ENCODE measurements at regions not wholly inside any gene's neighbourhood (a gene's known extent, or its start where the extent isn't known, plus 50 kb on each side); places are given as distances from the start of the nearest gene placed in this dataset.

DNA sequence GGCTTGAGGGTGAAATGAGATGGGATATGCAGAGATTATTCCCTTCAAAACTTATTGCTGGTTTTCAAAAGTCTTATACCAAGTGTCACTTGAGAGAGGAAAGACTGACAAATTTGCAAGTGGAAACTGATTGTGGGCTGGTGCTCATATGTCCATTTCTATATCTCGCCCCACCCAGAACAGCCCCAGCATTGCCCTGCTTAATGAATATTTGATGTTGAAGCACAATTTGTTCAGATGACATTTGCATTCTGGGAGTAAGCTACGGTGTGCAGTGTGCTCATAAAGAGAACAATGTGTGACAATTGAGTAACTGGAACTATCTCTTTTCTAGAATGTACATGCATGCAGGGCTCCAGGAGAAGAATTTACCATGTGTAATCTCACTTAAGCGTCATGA, 223.5 kb upstream of the TRPC5 start:
- TF ChIP-seq, protein P1, sequence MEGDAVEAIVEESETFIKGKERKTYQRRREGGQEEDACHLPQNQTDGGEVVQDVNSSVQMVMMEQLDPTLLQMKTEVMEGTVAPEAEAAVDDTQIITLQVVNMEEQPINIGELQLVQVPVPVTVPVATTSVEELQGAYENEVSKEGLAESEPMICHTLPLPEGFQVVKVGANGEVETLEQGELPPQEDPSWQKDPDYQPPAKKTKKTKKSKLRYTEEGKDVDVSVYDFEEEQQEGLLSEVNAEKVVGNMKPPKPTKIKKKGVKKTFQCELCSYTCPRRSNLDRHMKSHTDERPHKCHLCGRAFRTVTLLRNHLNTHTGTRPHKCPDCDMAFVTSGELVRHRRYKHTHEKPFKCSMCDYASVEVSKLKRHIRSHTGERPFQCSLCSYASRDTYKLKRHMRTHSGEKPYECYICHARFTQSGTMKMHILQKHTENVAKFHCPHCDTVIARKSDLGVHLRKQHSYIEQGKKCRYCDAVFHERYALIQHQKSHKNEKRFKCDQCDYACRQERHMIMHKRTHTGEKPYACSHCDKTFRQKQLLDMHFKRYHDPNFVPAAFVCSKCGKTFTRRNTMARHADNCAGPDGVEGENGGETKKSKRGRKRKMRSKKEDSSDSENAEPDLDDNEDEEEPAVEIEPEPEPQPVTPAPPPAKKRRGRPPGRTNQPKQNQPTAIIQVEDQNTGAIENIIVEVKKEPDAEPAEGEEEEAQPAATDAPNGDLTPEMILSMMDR (conservative IDR thresholded peaks at IDR 0.05; ENCODE audit: low read depth) = no peak
- CTCF ChIA-PET = no interaction called here
- no peak for DNase-seq (ENCODE audit: low spot score)
- POLR2A ChIA-PET (ENCODE audit: low non-redundant PET) = no interaction called here
- no peak overlapping the region for H3K27ac ChIP-seq

DNA sequence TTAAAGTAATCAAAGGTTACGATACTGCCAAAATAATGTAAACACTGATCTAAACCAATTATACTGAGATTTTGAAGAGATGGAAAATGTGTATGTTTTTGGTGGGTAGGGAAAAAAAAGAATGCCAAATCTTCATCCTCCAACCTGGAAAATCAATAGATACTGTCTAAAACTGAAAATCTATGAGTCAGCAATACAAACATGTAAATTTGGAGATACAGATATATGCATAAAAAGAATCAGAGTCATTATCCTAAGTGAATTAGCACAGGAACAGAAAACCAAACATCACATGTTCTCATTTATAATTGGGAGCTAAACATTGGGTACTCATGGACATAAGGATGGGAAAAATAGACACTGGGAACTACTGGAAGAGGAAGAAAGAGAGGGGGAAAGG, 197.4 kb upstream of the TRPC5 start:
- H3K27ac ChIP-seq = no peak overlapping the region
- DNase-seq (ENCODE audit: low spot score) = no peak
- CTCF ChIA-PET = no interaction called here
- TF ChIP-seq, protein P1 (conservative IDR thresholded peaks at IDR 0.05; ENCODE audit: low read depth) = no peak
- POLR2A ChIA-PET (ENCODE audit: low non-redundant PET) = no interaction called here

DNA sequence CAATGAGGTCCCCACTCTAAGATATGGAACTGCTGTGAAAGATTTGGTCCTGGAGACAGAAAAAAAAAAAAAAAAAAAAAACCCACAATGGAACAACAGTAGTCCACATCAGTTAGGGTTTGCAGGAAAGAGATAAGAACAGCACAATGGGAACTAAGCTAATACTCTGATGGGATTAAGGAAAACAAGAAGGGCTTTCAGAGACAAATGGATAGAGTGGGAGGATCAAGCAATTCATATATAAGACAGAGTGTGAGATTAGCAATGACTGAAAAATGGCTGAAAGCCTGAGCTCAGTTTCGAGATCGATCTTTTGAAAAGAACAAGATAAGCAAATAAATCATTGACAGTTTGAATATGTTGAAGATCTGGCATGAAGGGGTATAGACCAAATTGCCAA, 188.4 kb upstream of the TRPC5 start:
- DNase-seq (ENCODE audit: low spot score) = no peak
- POLR2A ChIA-PET (ENCODE audit: low non-redundant PET) = no interaction called here
- CTCF ChIA-PET = interaction anchor here (0.6 kb wide), 1 partner anchor 359 kb away, joined by 3 read pairs; no protein-coding TSS in a partner anchor
- H3K27ac ChIP-seq = no peak overlapping the region
- TF ChIP-seq, protein P1 (conservative IDR thresholded peaks at IDR 0.05; ENCODE audit: low read depth) = no peak

DNA sequence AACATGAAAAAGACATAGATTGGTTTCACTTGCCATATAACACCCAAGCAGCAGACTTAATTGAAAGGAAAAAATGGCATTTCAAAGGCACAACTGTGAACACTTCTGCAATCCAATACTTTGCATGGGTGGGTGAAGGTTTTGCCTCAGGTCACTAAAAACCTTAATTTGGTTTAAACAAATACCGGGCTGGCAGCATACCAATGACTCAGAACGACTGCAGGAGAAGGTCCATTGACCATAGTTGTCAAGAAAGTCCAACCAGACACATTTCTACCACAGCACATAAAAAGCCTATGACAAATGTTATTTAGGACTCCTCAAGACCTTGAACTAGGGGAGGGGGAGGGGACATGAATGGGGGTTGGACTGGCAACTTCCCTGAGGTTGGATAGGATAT, 183.6 kb upstream of the TRPC5 start:
- ChIA-PET POLR2A (ENCODE audit: low non-redundant PET) (no interaction called here), CTCF (interaction anchor here (0.6 kb wide), 1 partner anchor 34 kb away, joined by 3 read pairs; no protein-coding TSS in a partner anchor)

DNA sequence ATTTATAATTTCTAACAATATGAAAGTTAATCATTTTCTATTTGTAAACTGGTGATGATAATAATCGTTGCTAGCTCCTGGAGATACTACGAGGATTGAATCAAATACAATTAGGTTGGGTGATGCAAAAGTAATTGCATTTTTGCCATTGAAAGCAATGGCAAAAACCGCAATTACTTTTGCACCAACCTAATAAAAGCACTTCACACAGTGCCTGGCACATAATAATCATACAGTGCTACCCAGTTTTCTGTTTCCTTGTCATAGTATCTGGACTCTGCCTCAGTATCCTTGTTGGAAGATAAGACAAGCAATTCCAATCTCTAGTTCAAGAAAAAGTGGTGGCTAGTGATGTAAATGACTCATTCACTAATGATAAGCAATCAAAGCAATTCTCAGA, 176.8 kb upstream of the TRPC5 start:
- no peak for DNase-seq (ENCODE audit: low spot score)
- ChIA-PET POLR2A (ENCODE audit: low non-redundant PET) (no interaction called here), CTCF (no interaction called here)
- H3K27ac ChIP-seq = no peak overlapping the region
- TF ChIP-seq, protein P1 (conservative IDR thresholded peaks at IDR 0.05; ENCODE audit: low read depth) = no peak

More for the DNA sequence above, 183.6 kb upstream of the TRPC5 start:
- no peak overlapping the region for H3K27ac ChIP-seq
- DNase-seq (ENCODE audit: low spot score) = no peak
- TF ChIP-seq, protein P1 (conservative IDR thresholded peaks at IDR 0.05; ENCODE audit: low read depth) = no peak

DNA sequence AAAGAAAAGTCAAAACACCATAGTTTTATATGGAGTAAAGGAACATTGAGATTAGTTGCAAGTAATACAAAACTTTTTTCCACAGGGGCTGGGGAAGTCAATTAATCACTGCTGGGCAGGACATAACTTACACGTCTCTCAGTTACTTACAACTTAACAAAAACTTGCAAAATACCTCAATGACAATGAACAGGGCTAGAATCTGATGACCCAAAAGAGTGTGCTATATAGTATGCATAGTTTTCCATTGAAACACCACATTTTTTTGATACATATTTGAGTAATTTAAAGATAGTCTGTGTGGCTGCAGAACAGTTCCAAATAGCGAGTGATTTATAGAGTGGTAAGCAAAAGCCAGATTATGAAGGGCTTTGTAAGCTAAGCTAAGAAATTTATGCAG, 172.3 kb upstream of the TRPC5 start:
- ChIA-PET POLR2A (ENCODE audit: low non-redundant PET) (no interaction called here), CTCF (no interaction called here)
- no peak for DNase-seq (ENCODE audit: low spot score)
- no peak overlapping the region for H3K27ac ChIP-seq
- TF ChIP-seq, protein P1 (conservative IDR thresholded peaks at IDR 0.05; ENCODE audit: low read depth) = no peak

DNA sequence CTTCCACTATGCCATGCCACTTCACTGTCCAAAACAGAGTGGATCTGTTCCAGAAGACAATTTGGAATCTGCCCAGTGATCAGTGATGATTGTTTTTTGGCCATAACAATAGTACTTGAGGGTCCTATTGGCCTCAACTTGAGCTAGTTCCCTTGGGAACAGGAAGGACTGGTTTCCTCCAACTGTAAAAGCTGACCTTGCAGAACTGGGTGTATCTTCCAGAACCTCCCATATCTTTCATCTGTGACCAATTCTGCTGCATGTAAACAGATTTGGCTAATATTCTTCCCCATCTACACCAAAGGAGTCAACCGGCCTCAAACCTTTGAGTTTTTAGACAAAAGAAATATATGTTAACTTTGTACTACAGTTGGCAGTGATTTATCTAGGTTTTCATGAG, 165.1 kb upstream of the TRPC5 start:
- DNase-seq (ENCODE audit: low spot score) = no peak
- H3K27ac ChIP-seq = no peak overlapping the region
- POLR2A ChIA-PET (ENCODE audit: low non-redundant PET) = no interaction called here
- TF ChIP-seq, protein P1 (conservative IDR thresholded peaks at IDR 0.05; ENCODE audit: low read depth) = no peak
- CTCF ChIA-PET = no interaction called here

Data from RWPE1 (cell line).